HEK293T (cell line): ENCODE measurements at regions not wholly inside any gene's neighbourhood (a gene's known extent, or its start where the extent isn't known, plus 50 kb on each side); places are given as distances from the start of the nearest gene placed in this dataset.

Experiments used
- BHLHE40 ChIP-seq: fragments of 450-650 bp; IDR thresholded peaks from 2 replicates; pipeline ENCODE4 v1.6.1; 2016; ENCODE audit warnings: mild to moderate bottlenecking, moderate library complexity, borderline replicate concordance
- CTBP1 ChIP-seq: fragments of 450-650 bp; IDR thresholded peaks from 2 replicates; pipeline ENCODE4 v1.6.1; 2016; ENCODE audit warnings: borderline replicate concordance
- ELF4 ChIP-seq: fragments of 450-650 bp; IDR thresholded peaks from 2 replicates; pipeline ENCODE4 v1.6.1; 2017; ENCODE audit warnings: antibody characterized with exemption
- FOXA1 ChIP-seq: fragments of 450-650 bp; IDR thresholded peaks from 2 replicates; pipeline ENCODE4 v1.6.1; 2016; ENCODE audit warnings: mild to moderate bottlenecking
- FOXK2 ChIP-seq: fragments of 450-650 bp; IDR thresholded peaks from 2 replicates; pipeline ENCODE4 v1.6.1; 2016; ENCODE audit warnings: mild to moderate bottlenecking
- FOXM1 ChIP-seq: fragments of 450-650 bp; IDR thresholded peaks from 2 replicates; pipeline ENCODE4 v1.6.1; 2017; ENCODE audit warnings: mild to moderate bottlenecking, borderline replicate concordance
- HDGF ChIP-seq: fragments of 450-650 bp; IDR thresholded peaks from 2 replicates; pipeline ENCODE4 v1.6.1; 2017; ENCODE audit warnings: antibody characterized with exemption, borderline replicate concordance
- L3MBTL2 ChIP-seq: fragments of 450-650 bp; conservative IDR thresholded peaks from 2 replicates; pipeline ENCODE4 v1.6.1; 2016; ENCODE audit warnings: mild to moderate bottlenecking
- LEF1 ChIP-seq: fragments of 450-650 bp; IDR thresholded peaks from 2 replicates; pipeline ENCODE4 v1.6.1; 2017; ENCODE audit warnings: mild to moderate bottlenecking, borderline replicate concordance
- PKNOX1 ChIP-seq: fragments of 450-650 bp; IDR thresholded peaks from 2 replicates; pipeline ENCODE4 v1.6.1; 2016
- SP1 ChIP-seq: fragments of 450-650 bp; IDR thresholded peaks from 2 replicates; pipeline ENCODE4 v1.6.1; 2017
- SUZ12 ChIP-seq: fragments of 450-650 bp; IDR thresholded peaks from 2 replicates; pipeline ENCODE4 v1.6.1; 2016; ENCODE audit warnings: mild to moderate bottlenecking
- TARDBP ChIP-seq: fragments of 450-650 bp; IDR thresholded peaks from 2 replicates; pipeline ENCODE4 v1.6.1; 2016
- ZNF384 ChIP-seq: fragments of 450-650 bp; IDR thresholded peaks from 2 replicates; pipeline ENCODE4 v1.6.1; 2016

DNA sequence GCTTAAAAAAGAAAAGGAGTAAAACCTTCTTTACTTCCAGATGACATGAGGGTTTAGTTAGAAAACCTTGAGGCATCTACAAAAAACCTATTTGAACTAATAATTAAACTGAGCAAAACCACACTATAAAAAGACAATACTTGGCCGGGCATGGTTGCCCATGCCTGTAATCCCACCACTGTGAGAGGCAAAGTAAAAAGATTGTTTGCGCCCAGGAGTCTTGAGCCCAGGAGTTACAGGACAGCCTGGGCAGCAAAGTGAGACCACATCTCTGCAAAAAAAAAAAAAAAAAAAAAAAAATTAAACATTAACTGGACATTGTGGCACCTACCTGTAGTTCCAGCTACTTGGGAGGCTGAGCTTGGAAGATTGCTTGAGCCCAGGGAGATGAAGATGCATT is 502.8 kb upstream of the LRRTM4 start:
- TF ChIP-seq LEF1 = no peak
- no peak for TF ChIP-seq L3MBTL2
- TF ChIP-seq FOXM1 = no peak
- TF ChIP-seq ELF4 = no peak
- no peak for TF ChIP-seq SP1
- TF ChIP-seq PKNOX1 = no peak
- TF ChIP-seq CTBP1 = no peak
- no peak for TF ChIP-seq BHLHE40
- no peak for TF ChIP-seq FOXK2
- TF ChIP-seq TARDBP = no peak
- TF ChIP-seq HDGF = no peak
- TF ChIP-seq FOXA1 = no peak
- TF ChIP-seq SUZ12 = no peak
- no peak for TF ChIP-seq ZNF384
